ENCODE measurements at regions not wholly inside any gene's neighbourhood (a gene's known extent, or its start where the extent isn't known, plus 50 kb on each side); places are given as distances from the start of the nearest gene placed in this dataset.

GRCh38 chrX:7515681-7516413 is 327.1 kb upstream of the VCX start:
- Histone ChIP-seq H3K9ac (ENCODE audit: insufficient read depth, low read length) (no peak overlapping the region), H3K27ac (ENCODE audit: insufficient read depth, low read length) (no peak overlapping the region), H4K20me1 (ENCODE audit: control insufficient read depth, extremely low read depth, insufficient read depth, low read length) (no peaks in the 10 kb centered on the region), H3K27me3 (ENCODE audit: control insufficient read depth, insufficient read depth, low read length) (no peaks in the 10 kb centered on the region), H2AFZ (ENCODE audit: low read length) (no peak overlapping the region), H3K4me1 (ENCODE audit: control insufficient read depth, extremely low read depth, insufficient read depth, low read length) (no peaks in the 10 kb centered on the region), H3K4me2 (ENCODE audit: extremely low read depth, insufficient read depth, low read length) (no peak overlapping the region), H3K79me2 (ENCODE audit: control insufficient read depth, insufficient read depth, low read length) (no peaks in the 10 kb centered on the region), H3K36me3 (ENCODE audit: control insufficient read depth, insufficient read depth, low read length) (no peaks in the 10 kb centered on the region), H3K9me3 (ENCODE audit: control insufficient read depth, insufficient read depth, low read depth, low read length) (no peaks in the 10 kb centered on the region), H3K4me3 (replicated peaks in 1 of 4; ENCODE audit: control extremely low read depth in 1 of 4, insufficient read depth in 1 of 4, low read depth in 3 of 4, low read length in 4 of 4) (no peak overlapping the region)
- no peak for TF ChIP-seq EZH2 (IDR thresholded peaks at IDR 0.05; ENCODE audit: low read length, missing control alignments)
- TF ChIP-seq CTCF (conservative IDR thresholded peaks at IDR 0.05 in 1 of 2, IDR thresholded peaks at IDR 0.05 in 1 of 2; ENCODE audit: low read depth in 1 of 2, low read length in 2 of 2) = no peak
- DNase-seq (ENCODE audit: low read depth in 2 of 2) = no peak

GRCh38 chrX:7514871-7515599 is 327.9 kb upstream of the VCX start:
- Histone ChIP-seq H3K36me3 (ENCODE audit: control insufficient read depth, insufficient read depth, low read length) (no peaks in the 10 kb centered on the region), H3K4me1 (ENCODE audit: control insufficient read depth, extremely low read depth, insufficient read depth, low read length) (no peaks in the 10 kb centered on the region), H3K27me3 (ENCODE audit: control insufficient read depth, insufficient read depth, low read length) (no peaks in the 10 kb centered on the region), H3K27ac (ENCODE audit: insufficient read depth, low read length) (no peak overlapping the region), H3K4me3 (replicated peaks in 1 of 4; ENCODE audit: control extremely low read depth in 1 of 4, insufficient read depth in 1 of 4, low read depth in 3 of 4, low read length in 4 of 4) (no peak overlapping the region), H4K20me1 (ENCODE audit: control insufficient read depth, extremely low read depth, insufficient read depth, low read length) (no peaks in the 10 kb centered on the region), H2AFZ (ENCODE audit: low read length) (no peak overlapping the region), H3K4me2 (ENCODE audit: extremely low read depth, insufficient read depth, low read length) (no peak overlapping the region), H3K79me2 (ENCODE audit: control insufficient read depth, insufficient read depth, low read length) (no peaks in the 10 kb centered on the region), H3K9me3 (ENCODE audit: control insufficient read depth, insufficient read depth, low read depth, low read length) (no peaks in the 10 kb centered on the region), H3K9ac (ENCODE audit: insufficient read depth, low read length) (no peak overlapping the region)
- TF ChIP-seq EZH2 (IDR thresholded peaks at IDR 0.05; ENCODE audit: low read length, missing control alignments) (no peak), CTCF (conservative IDR thresholded peaks at IDR 0.05 in 1 of 2, IDR thresholded peaks at IDR 0.05 in 1 of 2; ENCODE audit: low read depth in 1 of 2, low read length in 2 of 2) (no peak)
- no peak for DNase-seq (ENCODE audit: low read depth in 2 of 2)

GRCh38 chrX:7512845-7513244 is 330.1 kb upstream of the VCX start:
- no peaks in the 10 kb centered on the region for H3K4me1 ChIP-seq (ENCODE audit: control insufficient read depth, extremely low read depth, insufficient read depth, low read length)
- TF ChIP-seq CTCF (conservative IDR thresholded peaks at IDR 0.05 in 1 of 2, IDR thresholded peaks at IDR 0.05 in 1 of 2; ENCODE audit: low read depth in 1 of 2, low read length in 2 of 2) = no peak
- no peak for TF ChIP-seq EZH2 (IDR thresholded peaks at IDR 0.05; ENCODE audit: low read length, missing control alignments)
- no peaks in the 10 kb centered on the region for H3K27me3 ChIP-seq (ENCODE audit: control insufficient read depth, insufficient read depth, low read length)
- H3K9ac ChIP-seq (ENCODE audit: insufficient read depth, low read length) = no peak overlapping the region
- no peak overlapping the region for H3K27ac ChIP-seq (ENCODE audit: insufficient read depth, low read length)
- no peak for DNase-seq (ENCODE audit: low read depth in 2 of 2)
- no peak overlapping the region for H3K4me3 ChIP-seq (replicated peaks in 1 of 4; ENCODE audit: control extremely low read depth in 1 of 4, insufficient read depth in 1 of 4, low read depth in 3 of 4, low read length in 4 of 4)
- no peaks in the 10 kb centered on the region for H4K20me1 ChIP-seq (ENCODE audit: control insufficient read depth, extremely low read depth, insufficient read depth, low read length)
- no peak overlapping the region for H2AFZ ChIP-seq (ENCODE audit: low read length)
- H3K79me2 ChIP-seq (ENCODE audit: control insufficient read depth, insufficient read depth, low read length) = no peaks in the 10 kb centered on the region
- H3K9me3 ChIP-seq (ENCODE audit: control insufficient read depth, insufficient read depth, low read depth, low read length) = no peaks in the 10 kb centered on the region
- H3K4me2 ChIP-seq (ENCODE audit: extremely low read depth, insufficient read depth, low read length) = no peak overlapping the region
- no peaks in the 10 kb centered on the region for H3K36me3 ChIP-seq (ENCODE audit: control insufficient read depth, insufficient read depth, low read length)

Data from fibroblast of lung (primary cell).